ENCODE measurements at regions not wholly inside any gene's neighbourhood (a gene's known extent, or its start where the extent isn't known, plus 50 kb on each side); places are given as distances from the start of the nearest gene placed in this dataset.

- no peak for TF ChIP-seq CTCF (IDR thresholded peaks at IDR 0.05; ENCODE audit: insufficient read depth, missing control alignments)
- no peak for FAIRE-seq
- DNase-seq (ENCODE audit: insufficient read length, low spot score), result no peak
Observed at GRCh38 chr4:86482306-86483172, 111.6 kb upstream of the PTPN13 start.

- no peak for TF ChIP-seq CTCF (IDR thresholded peaks at IDR 0.05; ENCODE audit: insufficient read depth, missing control alignments)
- no peak for FAIRE-seq
- DNase-seq (ENCODE audit: insufficient read length, low spot score), result no peak
Observed at GRCh38 chr4:86483173-86483490, 111.0 kb upstream of the PTPN13 start.

- TF ChIP-seq CTCF (IDR thresholded peaks at IDR 0.05; ENCODE audit: insufficient read depth, missing control alignments), result no peak
- DNase-seq (ENCODE audit: insufficient read length, low spot score), result no peak
- FAIRE-seq, result no peak
Observed at GRCh38 chr4:86483773-86484172, 110.3 kb upstream of the PTPN13 start.

GRCh38 chr4:86484241-86484640 is 109.9 kb upstream of the PTPN13 start:
- TF ChIP-seq CTCF (IDR thresholded peaks at IDR 0.05; ENCODE audit: insufficient read depth, missing control alignments), result no peak
- FAIRE-seq (no peak), DNase-seq (ENCODE audit: insufficient read length, low spot score) (no peak)

- no peak for DNase-seq (ENCODE audit: insufficient read length, low spot score)
- FAIRE-seq, result peak; percentile 79
- no peak for TF ChIP-seq CTCF (IDR thresholded peaks at IDR 0.05; ENCODE audit: insufficient read depth, missing control alignments)
Observed at GRCh38 chr4:86487738-86488348, 106.3 kb upstream of the PTPN13 start.

- DNase-seq (ENCODE audit: insufficient read length, low spot score), result no peak
- TF ChIP-seq CTCF (IDR thresholded peaks at IDR 0.05; ENCODE audit: insufficient read depth, missing control alignments), result no peak
- FAIRE-seq, result no peak
Observed at GRCh38 chr4:86493460-86493859, 100.7 kb upstream of the PTPN13 start.
